GM12891 (cell line): ENCODE measurements at regions not wholly inside any gene's neighbourhood (a gene's known extent, or its start where the extent isn't known, plus 50 kb on each side); places are given as distances from the start of the nearest gene placed in this dataset.

Experiments
- POLR2A ChIP-seq: IDR thresholded peaks from 2 replicates; pipeline ENCODE4 v1.6.1; 2011; ENCODE audit warnings: low read depth, low read length, control low read depth
- POLR2AphosphoS5 ChIP-seq: IDR thresholded peaks from 2 replicates; pipeline ENCODE4 v1.6.1; 2011; ENCODE audit warnings: low read depth, low read length, control low read depth

- TF ChIP-seq POLR2A = no peak
- no peak for TF ChIP-seq POLR2AphosphoS5
Measured at GRCh38 chr10:93250010-93250409, 176.3 kb downstream of the CYP26A1 start.
